Trophoblast cell (in vitro differentiated cells and primary cell): ENCODE measurements at regions not wholly inside any gene's neighbourhood (a gene's known extent, or its start where the extent isn't known, plus 50 kb on each side); places are given as distances from the start of the nearest gene placed in this dataset.

Experiments
- DNase-seq, 2 donors: peaks; one replicate each; pipeline ENCODE4 v3.0.0-alpha.2; 2016
- H2AFZ ChIP-seq: 2 replicates; pipeline ENCODE4 v1.6.1; 2013; ENCODE audit warnings: low read length, moderate library complexity, mild to moderate bottlenecking; ENCODE audit not compliant: insufficient read depth, poor library complexity
- H2AK5ac ChIP-seq: 2 replicates; pipeline ENCODE4 v1.6.1; 2013; ENCODE audit warnings: mild to moderate bottlenecking, low read length
- H2BK120ac ChIP-seq: 2 replicates; pipeline ENCODE4 v1.6.1; 2013; ENCODE audit warnings: low read length, mild to moderate bottlenecking, moderate library complexity; ENCODE audit not compliant: insufficient read depth, poor library complexity
- H2BK12ac ChIP-seq: 2 replicates; pipeline ENCODE4 v1.6.1; 2013; ENCODE audit warnings: mild to moderate bottlenecking, low read length, moderate library complexity
- H2BK5ac ChIP-seq: 2 replicates; pipeline ENCODE4 v1.6.1; 2013; ENCODE audit warnings: low read length, low read depth, moderate library complexity, mild to moderate bottlenecking; ENCODE audit not compliant: poor library complexity
- H3K14ac ChIP-seq: 2 replicates; pipeline ENCODE4 v1.6.1; 2013; ENCODE audit warnings: mild to moderate bottlenecking, low read length
- H3K18ac ChIP-seq: 2 replicates; pipeline ENCODE4 v1.6.1; 2013; ENCODE audit warnings: mild to moderate bottlenecking, low read length
- H3K23ac ChIP-seq: 2 replicates; pipeline ENCODE4 v1.6.1; 2013; ENCODE audit warnings: low read length
- H3K27ac ChIP-seq: 2 replicates; pipeline ENCODE4 v1.5.1; 2013; ENCODE audit warnings: low read depth, mild to moderate bottlenecking, inconsistent platforms, low read length, moderate library complexity
- H3K27me3 ChIP-seq: 2 replicates; pipeline ENCODE4 v1.6.1; 2013; ENCODE audit warnings: inconsistent platforms, mild to moderate bottlenecking, low read length, moderate library complexity; ENCODE audit not compliant: insufficient read depth
- H3K36me3 ChIP-seq, 2 experiments: 1 replicate in 1 of 2; 2 replicates in 1 of 2; pipeline ENCODE4 v1.6.1; 2013; ENCODE audit warnings: low read length in 2 of 2, mild to moderate bottlenecking in 2 of 2, moderate library complexity in 1 of 2; ENCODE audit not compliant: insufficient read depth in 2 of 2, control insufficient read depth in 1 of 2
- H3K4ac ChIP-seq: 2 replicates; pipeline ENCODE4 v1.6.1; 2013; ENCODE audit warnings: low read depth, mild to moderate bottlenecking, low read length, moderate library complexity
- H3K4me1 ChIP-seq, 2 experiments: 1 replicate in 1 of 2; 2 replicates in 1 of 2; pipeline ENCODE4 v1.6.1; 2013; ENCODE audit warnings: low read length in 2 of 2, mild to moderate bottlenecking in 2 of 2, moderate library complexity in 1 of 2; ENCODE audit not compliant: insufficient read depth in 2 of 2, control insufficient read depth in 1 of 2
- H3K4me2 ChIP-seq: 2 replicates; pipeline ENCODE4 v1.6.1; 2013; ENCODE audit warnings: inconsistent platforms, mild to moderate bottlenecking, low read length, moderate library complexity
- H3K4me3 ChIP-seq: 2 replicates; pipeline ENCODE4 v1.5.1; 2013; ENCODE audit warnings: mild to moderate bottlenecking, low read depth, low read length, inconsistent platforms
- H3K79me1 ChIP-seq: one replicate; pipeline ENCODE4 v1.6.1; 2013; ENCODE audit warnings: low read length
- H3K79me2 ChIP-seq: 2 replicates; pipeline ENCODE4 v1.6.1; 2013; ENCODE audit warnings: low read length, mild to moderate bottlenecking; ENCODE audit not compliant: control insufficient read depth, insufficient read depth, poor library complexity
- H3K9ac ChIP-seq: 2 replicates; pipeline ENCODE4 v1.6.1; 2013; ENCODE audit warnings: mild to moderate bottlenecking, low read length
- H3K9me3 ChIP-seq: 2 replicates; pipeline ENCODE4 v1.6.1; 2013; ENCODE audit warnings: low read depth, mild to moderate bottlenecking, control low read depth, inconsistent platforms, low read length; ENCODE audit not compliant: insufficient read depth
- H4K12ac ChIP-seq: 2 replicates; pipeline ENCODE4 v1.6.1; 2013; ENCODE audit warnings: low read depth, mild to moderate bottlenecking, low read length, moderate library complexity
- H4K8ac ChIP-seq: 2 replicates; pipeline ENCODE4 v1.6.1; 2013; ENCODE audit warnings: low read depth, mild to moderate bottlenecking, low read length, moderate library complexity
- H4K91ac ChIP-seq: one replicate; pipeline ENCODE4 v1.6.1; 2013; ENCODE audit warnings: low read depth, mild to moderate bottlenecking, low read length, moderate library complexity
- WGBS: extraction: QIAGEN DNeasy Blood & Tissue Kit; methylation state at CpG from one replicate; pipeline ENCODE4 v1.1.7; 2013; ENCODE audit warnings: missing lambda C conversion rate; ENCODE audit not compliant: insufficient read length, insufficient coverage; ENCODE audit errors: extremely low coverage; 5-methylcytosine and 5-hydroxymethylcytosine counted together

DNA sequence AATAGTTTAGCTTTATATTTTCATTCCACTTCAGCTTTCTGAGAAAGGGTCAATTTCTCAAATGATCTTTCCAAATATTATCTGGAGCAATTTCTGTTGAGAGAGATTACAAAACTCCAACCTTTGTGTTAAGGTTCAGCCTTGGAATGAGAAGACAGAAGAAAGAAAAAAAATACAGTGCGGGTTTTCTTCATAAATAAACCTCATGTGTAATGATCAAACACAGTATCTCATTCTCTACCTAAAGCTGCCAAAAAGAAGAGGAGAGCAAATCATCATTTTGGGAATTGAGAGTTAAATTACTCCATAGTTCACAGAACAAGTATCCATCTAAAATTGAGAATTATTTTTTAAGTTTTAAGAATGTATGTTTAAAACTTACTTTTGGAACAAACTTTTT is 420.5 kb downstream of the KLF5 start:
- Histone ChIP-seq H3K79me1 (no peaks in the 10 kb centered on the region), H2AFZ (no peak overlapping the region), H3K4me2 (no peak overlapping the region), H2AK5ac (no peak overlapping the region), H3K23ac (no peak overlapping the region), H4K8ac (no peak overlapping the region), H3K79me2 (no peaks in the 10 kb centered on the region), H3K14ac (no peak overlapping the region), H3K4me3 (no peak overlapping the region), H4K91ac (no peak overlapping the region), H2BK120ac (no peak overlapping the region), H2BK5ac (no peak overlapping the region), H3K27me3 (no peaks in the 10 kb centered on the region), H3K36me3 (no peaks in the 10 kb centered on the region), H4K12ac (no peak overlapping the region), H3K27ac (no peak overlapping the region), H3K9me3 (no peaks in the 10 kb centered on the region), H3K18ac (no peak overlapping the region), H3K9ac (no peak overlapping the region), H3K4me1 (no peaks in the 10 kb centered on the region), H3K4ac (no peak overlapping the region), H2BK12ac (no peak overlapping the region)
- no peak for DNase-seq
- no CpG with 5 or more reads among the region's 1 CpG for WGBS

DNA sequence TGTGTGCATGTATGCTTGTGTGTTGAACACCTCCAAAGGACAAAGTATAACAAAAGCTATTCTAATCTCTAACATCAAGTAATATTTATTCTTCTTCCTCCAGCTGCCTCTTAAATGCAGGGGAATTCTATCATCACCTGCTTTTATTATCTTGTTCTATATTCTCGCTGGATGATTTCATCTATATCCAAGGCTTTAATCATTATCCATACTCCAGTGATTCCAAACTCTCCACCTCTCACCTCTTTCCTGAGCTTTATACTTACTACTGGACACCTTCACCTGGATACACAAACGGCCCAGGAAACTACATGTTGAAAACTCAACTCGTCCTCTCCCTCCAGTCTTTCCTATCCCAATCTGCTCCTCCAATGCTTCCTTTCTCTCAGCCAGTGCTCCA is 418.6 kb downstream of the KLF5 start:
- no peak overlapping the region for H3K23ac ChIP-seq

DNA sequence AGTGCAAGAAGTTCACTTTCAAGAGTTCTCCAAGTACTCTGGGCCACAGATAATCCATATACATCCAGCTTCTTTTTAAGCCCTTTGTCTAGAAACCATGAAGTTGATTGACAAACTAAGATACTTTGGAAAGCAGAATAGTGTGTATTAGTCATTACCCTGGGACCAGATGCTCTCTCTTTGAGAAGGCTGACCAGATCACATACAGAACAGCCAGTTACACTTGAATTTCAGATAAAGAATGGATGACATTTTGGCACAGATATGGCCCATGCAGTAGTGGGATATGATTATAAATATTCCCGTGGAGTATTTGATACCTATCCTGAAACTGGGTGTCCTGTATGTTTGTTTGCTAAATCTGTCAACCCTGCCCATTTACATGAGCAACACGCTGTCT is 414.2 kb downstream of the KLF5 start:
- no peaks in the 10 kb centered on the region for H3K36me3 ChIP-seq
- no peak overlapping the region for H3K23ac ChIP-seq
- no peak overlapping the region for H4K12ac ChIP-seq
- no peak overlapping the region for H2BK5ac ChIP-seq
- no peak overlapping the region for H3K14ac ChIP-seq
- no peak overlapping the region for H2AK5ac ChIP-seq
- H3K9me3 ChIP-seq = no peaks in the 10 kb centered on the region
- no peak overlapping the region for H2BK12ac ChIP-seq
- no peak overlapping the region for H3K4me3 ChIP-seq
- no peak for DNase-seq
- no peak overlapping the region for H2AFZ ChIP-seq
- H3K79me1 ChIP-seq = no peaks in the 10 kb centered on the region
- H4K8ac ChIP-seq = no peak overlapping the region
- no peaks in the 10 kb centered on the region for H3K27me3 ChIP-seq
- H2BK120ac ChIP-seq = no peak overlapping the region
- no peaks in the 10 kb centered on the region for H3K4me1 ChIP-seq
- no peak overlapping the region for H3K9ac ChIP-seq
- H3K4me2 ChIP-seq = no peak overlapping the region
- no CpG with 5 or more reads among the region's 2 CpGs for WGBS
- no peaks in the 10 kb centered on the region for H3K79me2 ChIP-seq
- no peak overlapping the region for H3K27ac ChIP-seq
- H4K91ac ChIP-seq = no peak overlapping the region
- no peak overlapping the region for H3K18ac ChIP-seq
- no peak overlapping the region for H3K4ac ChIP-seq

More for the DNA sequence above, 418.6 kb downstream of the KLF5 start:
- no peak for DNase-seq
- Histone ChIP-seq H3K4me3 (no peak overlapping the region), H3K4me1 (no peaks in the 10 kb centered on the region), H4K12ac (no peak overlapping the region), H3K9ac (no peak overlapping the region), H3K9me3 (no peaks in the 10 kb centered on the region), H3K18ac (no peak overlapping the region), H2BK5ac (no peak overlapping the region), H3K4ac (no peak overlapping the region), H2AFZ (no peak overlapping the region), H3K79me2 (no peaks in the 10 kb centered on the region), H2BK120ac (no peak overlapping the region), H3K4me2 (no peak overlapping the region), H4K8ac (no peak overlapping the region), H3K36me3 (no peaks in the 10 kb centered on the region), H3K14ac (no peak overlapping the region), H3K79me1 (no peaks in the 10 kb centered on the region), H3K27me3 (no peaks in the 10 kb centered on the region), H2BK12ac (no peak overlapping the region), H3K27ac (no peak overlapping the region), H4K91ac (no peak overlapping the region), H2AK5ac (no peak overlapping the region)
- WGBS = no CpG with 5 or more reads among the region's 3 CpGs

DNA sequence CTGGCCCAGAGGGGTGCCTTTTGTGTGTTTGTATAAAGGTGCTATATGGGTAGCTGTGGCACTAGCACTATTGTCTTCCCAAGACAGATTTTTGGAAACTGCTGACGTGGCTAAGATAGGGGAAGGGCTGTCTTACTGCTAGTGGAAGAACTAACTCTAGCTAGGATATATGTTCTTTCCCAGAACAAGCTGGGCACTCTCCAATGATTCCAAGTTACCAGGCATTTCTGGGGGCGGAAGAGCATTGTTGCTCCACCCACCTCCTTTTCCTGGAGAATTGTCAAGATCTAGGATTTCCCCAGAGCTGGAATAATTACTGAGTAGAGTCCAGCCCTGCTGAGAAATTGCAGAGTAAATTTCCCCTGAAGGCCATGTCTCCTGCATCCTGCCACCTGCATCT is 408.3 kb downstream of the KLF5 start:
- Histone ChIP-seq H3K4me2 (no peak overlapping the region), H3K14ac (no peak overlapping the region), H3K9ac (no peak overlapping the region), H3K36me3 (no peaks in the 10 kb centered on the region), H3K23ac (no peak overlapping the region), H3K27me3 (no peaks in the 10 kb centered on the region), H4K8ac (no peak overlapping the region), H2BK12ac (no peak overlapping the region), H3K79me1 (no peaks in the 10 kb centered on the region), H4K12ac (no peak overlapping the region), H2AFZ (no peak overlapping the region), H3K4ac (no peak overlapping the region), H3K4me3 (no peak overlapping the region), H3K79me2 (no peaks in the 10 kb centered on the region), H3K9me3 (no peaks in the 10 kb centered on the region), H2BK5ac (no peak overlapping the region), H3K27ac (no peak overlapping the region), H3K18ac (no peak overlapping the region), H2BK120ac (no peak overlapping the region), H3K4me1 (no peaks in the 10 kb centered on the region), H4K91ac (no peak overlapping the region), H2AK5ac (no peak overlapping the region)
- WGBS = no CpG with 5 or more reads among the region's 2 CpGs
- peak; percentile 17 to 21 for DNase-seq
